Panc1 (cell line): ENCODE measurements at regions not wholly inside any gene's neighbourhood (a gene's known extent, or its start where the extent isn't known, plus 50 kb on each side); places are given as distances from the start of the nearest gene placed in this dataset.

Experiments
- POLR2AphosphoS5 ChIP-seq: IDR thresholded peaks from 2 replicates; pipeline ENCODE4 v1.6.1; 2012; ENCODE audit warnings: mild to moderate bottlenecking, low read depth, low read length, moderate library complexity
- TCF7L2 ChIP-seq: IDR thresholded peaks from 2 replicates; pipeline ENCODE4 v1.6.1; 2011; ENCODE audit warnings: mild to moderate bottlenecking, low read depth, low read length, inconsistent platforms
- TF ChIP-seq, protein P1 (sequence below): fragments of 450-650 bp; IDR thresholded peaks from 2 replicates; pipeline ENCODE4 v1.5.1; 2017; ENCODE audit warnings: mild to moderate bottlenecking
- TF ChIP-seq, protein P2 (sequence below), 2 experiments: IDR thresholded peaks; 2 replicates each; pipeline ENCODE4 v1.6.1; 2011 to 2012; ENCODE audit warnings: low read depth in 2 of 2, control low read depth in 1 of 2, low read length in 1 of 2, mild to moderate bottlenecking in 1 of 2, moderate library complexity in 1 of 2; ENCODE audit not compliant: insufficient read depth in 1 of 2

- TF ChIP-seq, protein P1, sequence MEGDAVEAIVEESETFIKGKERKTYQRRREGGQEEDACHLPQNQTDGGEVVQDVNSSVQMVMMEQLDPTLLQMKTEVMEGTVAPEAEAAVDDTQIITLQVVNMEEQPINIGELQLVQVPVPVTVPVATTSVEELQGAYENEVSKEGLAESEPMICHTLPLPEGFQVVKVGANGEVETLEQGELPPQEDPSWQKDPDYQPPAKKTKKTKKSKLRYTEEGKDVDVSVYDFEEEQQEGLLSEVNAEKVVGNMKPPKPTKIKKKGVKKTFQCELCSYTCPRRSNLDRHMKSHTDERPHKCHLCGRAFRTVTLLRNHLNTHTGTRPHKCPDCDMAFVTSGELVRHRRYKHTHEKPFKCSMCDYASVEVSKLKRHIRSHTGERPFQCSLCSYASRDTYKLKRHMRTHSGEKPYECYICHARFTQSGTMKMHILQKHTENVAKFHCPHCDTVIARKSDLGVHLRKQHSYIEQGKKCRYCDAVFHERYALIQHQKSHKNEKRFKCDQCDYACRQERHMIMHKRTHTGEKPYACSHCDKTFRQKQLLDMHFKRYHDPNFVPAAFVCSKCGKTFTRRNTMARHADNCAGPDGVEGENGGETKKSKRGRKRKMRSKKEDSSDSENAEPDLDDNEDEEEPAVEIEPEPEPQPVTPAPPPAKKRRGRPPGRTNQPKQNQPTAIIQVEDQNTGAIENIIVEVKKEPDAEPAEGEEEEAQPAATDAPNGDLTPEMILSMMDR = no peak
- TF ChIP-seq, protein P2, sequence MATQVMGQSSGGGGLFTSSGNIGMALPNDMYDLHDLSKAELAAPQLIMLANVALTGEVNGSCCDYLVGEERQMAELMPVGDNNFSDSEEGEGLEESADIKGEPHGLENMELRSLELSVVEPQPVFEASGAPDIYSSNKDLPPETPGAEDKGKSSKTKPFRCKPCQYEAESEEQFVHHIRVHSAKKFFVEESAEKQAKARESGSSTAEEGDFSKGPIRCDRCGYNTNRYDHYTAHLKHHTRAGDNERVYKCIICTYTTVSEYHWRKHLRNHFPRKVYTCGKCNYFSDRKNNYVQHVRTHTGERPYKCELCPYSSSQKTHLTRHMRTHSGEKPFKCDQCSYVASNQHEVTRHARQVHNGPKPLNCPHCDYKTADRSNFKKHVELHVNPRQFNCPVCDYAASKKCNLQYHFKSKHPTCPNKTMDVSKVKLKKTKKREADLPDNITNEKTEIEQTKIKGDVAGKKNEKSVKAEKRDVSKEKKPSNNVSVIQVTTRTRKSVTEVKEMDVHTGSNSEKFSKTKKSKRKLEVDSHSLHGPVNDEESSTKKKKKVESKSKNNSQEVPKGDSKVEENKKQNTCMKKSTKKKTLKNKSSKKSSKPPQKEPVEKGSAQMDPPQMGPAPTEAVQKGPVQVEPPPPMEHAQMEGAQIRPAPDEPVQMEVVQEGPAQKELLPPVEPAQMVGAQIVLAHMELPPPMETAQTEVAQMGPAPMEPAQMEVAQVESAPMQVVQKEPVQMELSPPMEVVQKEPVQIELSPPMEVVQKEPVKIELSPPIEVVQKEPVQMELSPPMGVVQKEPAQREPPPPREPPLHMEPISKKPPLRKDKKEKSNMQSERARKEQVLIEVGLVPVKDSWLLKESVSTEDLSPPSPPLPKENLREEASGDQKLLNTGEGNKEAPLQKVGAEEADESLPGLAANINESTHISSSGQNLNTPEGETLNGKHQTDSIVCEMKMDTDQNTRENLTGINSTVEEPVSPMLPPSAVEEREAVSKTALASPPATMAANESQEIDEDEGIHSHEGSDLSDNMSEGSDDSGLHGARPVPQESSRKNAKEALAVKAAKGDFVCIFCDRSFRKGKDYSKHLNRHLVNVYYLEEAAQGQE (IDR thresholded peaks at IDR 0.05; ENCODE audit: insufficient read depth in 1 of 2, low read depth in 2 of 2, low read length in 1 of 2) = no peak
- TF ChIP-seq POLR2AphosphoS5 = no peak
- no peak for TF ChIP-seq TCF7L2
These were observed 148.0 kb downstream of the MCHR2 start for GRCh38 chr6:99846006-99846405.
